GM18858 (cell line): ENCODE measurements at regions not wholly inside any gene's neighbourhood (a gene's known extent, or its start where the extent isn't known, plus 50 kb on each side); places are given as distances from the start of the nearest gene placed in this dataset.

ENCODE experiments used
- ATAC-seq: cut with Tn5 transposase; IDR thresholded peaks from one replicate; pipeline ENCODE4 v1.9.1; 2021; ENCODE audit not compliant: unreplicated experiment

DNA sequence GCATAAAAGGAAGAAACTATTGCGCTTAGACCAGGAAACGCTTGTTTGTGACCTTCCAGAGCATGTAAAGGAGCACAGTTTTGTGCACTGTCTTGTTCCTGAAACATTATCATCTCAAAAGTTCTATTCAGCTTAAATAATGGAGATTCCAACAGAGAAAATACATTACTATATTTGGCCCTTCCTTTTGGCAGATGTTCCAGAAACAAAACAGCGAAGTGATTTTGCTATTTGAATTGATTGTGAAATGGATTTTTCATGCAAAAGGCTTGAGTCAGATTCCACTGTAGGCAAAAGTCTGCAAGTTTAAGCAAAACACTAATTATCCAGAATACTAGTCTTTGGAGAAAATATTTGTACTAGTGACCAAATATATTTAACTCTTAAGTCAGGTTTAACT is 80.3 kb upstream of the PTBP2 start:
- ATAC-seq = no peak

DNA sequence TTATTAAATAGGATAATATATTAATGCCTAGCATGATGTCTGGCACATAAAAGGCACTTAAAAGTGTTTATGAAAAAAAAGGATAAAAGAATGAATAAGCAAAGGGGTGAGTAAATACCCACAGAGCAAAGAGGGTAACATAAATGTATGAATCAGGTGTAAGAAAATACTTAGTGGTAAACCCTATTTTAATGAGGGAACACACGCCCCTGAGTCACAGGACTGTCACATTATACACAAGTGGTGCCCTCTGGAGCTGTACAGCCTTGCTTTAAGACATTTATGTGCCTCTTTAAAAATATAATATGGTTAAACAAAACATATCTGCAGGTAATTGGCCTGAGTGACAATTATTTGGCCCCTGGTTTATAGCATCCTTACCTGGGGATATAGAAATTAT is 78.1 kb upstream of the PTBP2 start:
- ATAC-seq = no peak

DNA sequence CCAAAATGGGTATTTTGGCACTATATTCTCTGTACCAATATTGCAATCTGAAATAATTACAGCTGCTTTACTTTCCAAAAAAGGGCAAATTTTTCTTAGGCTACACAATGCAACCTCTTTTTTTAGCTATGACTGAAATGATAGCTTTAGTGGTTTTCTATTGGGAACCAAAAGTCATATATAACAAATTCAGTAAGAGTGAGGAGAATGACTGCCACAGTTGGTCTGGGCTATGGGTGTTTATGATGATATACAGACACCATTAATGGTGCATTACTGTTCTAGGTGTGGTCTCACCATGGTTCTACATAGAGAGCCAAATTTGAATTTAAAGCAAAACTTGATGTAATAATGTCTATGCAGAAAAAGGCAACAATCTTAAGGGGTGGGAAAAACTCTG is 72.3 kb upstream of the PTBP2 start:
- ATAC-seq = no peak

DNA sequence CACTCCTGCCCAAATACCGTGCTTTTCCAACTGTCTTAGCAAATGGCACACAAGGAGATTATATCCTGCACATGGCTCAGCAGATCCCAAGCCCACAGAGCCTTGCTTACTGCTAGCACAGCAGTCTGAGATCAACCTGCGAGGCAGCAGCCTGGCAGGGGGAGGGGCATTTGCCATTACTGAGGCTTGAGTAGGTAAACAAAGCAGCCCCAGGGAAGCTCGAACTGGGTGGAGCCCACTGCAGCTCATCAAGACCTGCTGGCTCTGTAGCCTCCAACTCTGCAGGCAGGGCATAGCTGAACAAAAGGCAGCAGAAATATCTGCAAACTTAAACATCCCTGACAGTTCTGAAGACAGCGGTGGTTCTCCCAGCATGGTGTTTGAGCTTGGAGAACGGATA is 70.1 kb upstream of the PTBP2 start:
- no peak for ATAC-seq

- no peak for ATAC-seq
Measured at GRCh38 chr1:96660051-96660450, 61.5 kb upstream of the PTBP2 start.

- no peak for ATAC-seq
Measured at GRCh38 chr1:96660503-96660902, 61.1 kb upstream of the PTBP2 start.
